Keratinocyte (primary cell): ENCODE measurements at regions not wholly inside any gene's neighbourhood (a gene's known extent, or its start where the extent isn't known, plus 50 kb on each side); places are given as distances from the start of the nearest gene placed in this dataset.

Source experiments
- DNase-seq: peaks from one replicate; pipeline ENCODE4 v3.0.0-alpha.2; 2011; ENCODE audit warnings: low read depth, missing footprints, low spot score
- FAIRE-seq: peaks from 2 replicates; lab custom pipeline; 2011; peaks lifted over from hg19 to GRCh38; lab: Jason Lieb, UNC
- H2AFZ ChIP-seq: 2 replicates; pipeline ENCODE4 v1.6.0; 2012; ENCODE audit warnings: low read length, control low read depth, inconsistent platforms; ENCODE audit not compliant: control insufficient read depth
- H3K27ac ChIP-seq: 2 replicates; pipeline ENCODE4 v1.5.1; 2011; ENCODE audit warnings: low read length; ENCODE audit not compliant: control insufficient read depth, insufficient read depth
- H3K27me3 ChIP-seq: 3 replicates; pipeline ENCODE4 v1.6.0; 2011; ENCODE audit warnings: low read length; ENCODE audit not compliant: control insufficient read depth, insufficient read depth; ENCODE audit errors: extremely low read depth
- H3K36me3 ChIP-seq, 2 experiments: 2 replicates in 1 of 2; 3 replicates in 1 of 2; pipeline ENCODE4 v1.5.1; 2011; ENCODE audit warnings: low read length in 2 of 2, mild to moderate bottlenecking in 1 of 2; ENCODE audit not compliant: control insufficient read depth in 2 of 2, insufficient read depth in 2 of 2; ENCODE audit errors: extremely low read depth in 1 of 2
- H3K4me1 ChIP-seq: 3 replicates; pipeline ENCODE4 v1.5.1; 2011; ENCODE audit warnings: low read length; ENCODE audit not compliant: control insufficient read depth, insufficient read depth; ENCODE audit errors: extremely low read depth
- H3K4me2 ChIP-seq: 3 replicates; pipeline ENCODE4 v1.6.0; 2011; ENCODE audit warnings: low read depth, low read length; ENCODE audit not compliant: control insufficient read depth, insufficient read depth; ENCODE audit errors: extremely low read depth
- H3K4me3 ChIP-seq, 3 experiments: fragments of 200-600 bp in 1 of 3; sonication (generic) in 1 of 3; 2 replicates in 2 of 3; 3 replicates in 1 of 3; pipeline ENCODE4 v1.5.1; 2011 to 2016; ENCODE audit warnings: low read length in 3 of 3, mild to moderate bottlenecking in 3 of 3, control low read depth in 2 of 3, inconsistent platforms in 1 of 3, low read depth in 1 of 3, mixed read lengths in 1 of 3, mixed run types in 1 of 3, moderate library complexity in 1 of 3; ENCODE audit not compliant: control insufficient read depth in 2 of 3, insufficient read depth in 2 of 3; ENCODE audit errors: extremely low read depth in 1 of 3
- H3K79me2 ChIP-seq: 2 replicates; pipeline ENCODE4 v1.6.0; 2012; ENCODE audit warnings: low read length; ENCODE audit not compliant: control insufficient read depth, insufficient read depth
- H3K9ac ChIP-seq: 3 replicates; pipeline ENCODE4 v1.6.0; 2011; ENCODE audit warnings: low read length; ENCODE audit not compliant: control insufficient read depth, insufficient read depth; ENCODE audit errors: extremely low read depth
- H3K9me1 ChIP-seq: 3 replicates; pipeline ENCODE4 v1.6.0; 2011; ENCODE audit warnings: low read length; ENCODE audit not compliant: control insufficient read depth, insufficient read depth; ENCODE audit errors: extremely low read depth
- H3K9me3 ChIP-seq: 2 replicates; pipeline ENCODE4 v1.5.1; 2012; ENCODE audit warnings: low read depth, low read length; ENCODE audit not compliant: control insufficient read depth
- H4K20me1 ChIP-seq: 3 replicates; pipeline ENCODE4 v1.6.0; 2011; ENCODE audit warnings: low read length; ENCODE audit not compliant: control insufficient read depth, insufficient read depth; ENCODE audit errors: extremely low read depth
- EZH2 ChIP-seq: IDR thresholded peaks from one replicate; pipeline ENCODE4 v1.6.1; 2012; ENCODE audit warnings: inconsistent platforms, mild to moderate bottlenecking, low read length, moderate library complexity
- dilution Hi-C: fragments of 300-500 bp; cut with MboI; formaldehyde crosslinking; loops from one replicate; pipeline ENCODE4 v1.7.0; 2020; ENCODE audit warnings: low sequenced_read_pairs; ENCODE audit not compliant: extremely low pct_ligation_motif_present
- TF ChIP-seq, protein P1 (sequence below), 3 experiments: IDR thresholded peaks in 1 of 3; conservative IDR thresholded peaks in 1 of 3; optimal IDR thresholded peaks in 1 of 3; 2 replicates in 2 of 3; 3 replicates in 1 of 3; pipeline versions ENCODE3 to v1.5.1; 2011; ENCODE audit warnings: low read length in 3 of 3, mild to moderate bottlenecking in 3 of 3, moderate library complexity in 2 of 3, control low read depth in 1 of 3, inconsistent platforms in 1 of 3; ENCODE audit not compliant: insufficient read depth in 2 of 3; ENCODE audit errors: extremely low read depth in 1 of 3

- Histone ChIP-seq H3K4me3 (no peak overlapping the region), H3K9me1 (no peaks in the 10 kb centered on the region), H3K4me1 (peaks cover 12% of the 10 kb centered on the region), H3K79me2 (no peaks in the 10 kb centered on the region), H3K27ac (no peak overlapping the region), H3K36me3 (no peaks in the 10 kb centered on the region), H2AFZ (no peak overlapping the region), H3K27me3 (no peaks in the 10 kb centered on the region), H3K4me2 (no peak overlapping the region), H3K9me3 (no peaks in the 10 kb centered on the region), H4K20me1 (no peaks in the 10 kb centered on the region), H3K9ac (no peak overlapping the region)
- TF ChIP-seq, protein P1, sequence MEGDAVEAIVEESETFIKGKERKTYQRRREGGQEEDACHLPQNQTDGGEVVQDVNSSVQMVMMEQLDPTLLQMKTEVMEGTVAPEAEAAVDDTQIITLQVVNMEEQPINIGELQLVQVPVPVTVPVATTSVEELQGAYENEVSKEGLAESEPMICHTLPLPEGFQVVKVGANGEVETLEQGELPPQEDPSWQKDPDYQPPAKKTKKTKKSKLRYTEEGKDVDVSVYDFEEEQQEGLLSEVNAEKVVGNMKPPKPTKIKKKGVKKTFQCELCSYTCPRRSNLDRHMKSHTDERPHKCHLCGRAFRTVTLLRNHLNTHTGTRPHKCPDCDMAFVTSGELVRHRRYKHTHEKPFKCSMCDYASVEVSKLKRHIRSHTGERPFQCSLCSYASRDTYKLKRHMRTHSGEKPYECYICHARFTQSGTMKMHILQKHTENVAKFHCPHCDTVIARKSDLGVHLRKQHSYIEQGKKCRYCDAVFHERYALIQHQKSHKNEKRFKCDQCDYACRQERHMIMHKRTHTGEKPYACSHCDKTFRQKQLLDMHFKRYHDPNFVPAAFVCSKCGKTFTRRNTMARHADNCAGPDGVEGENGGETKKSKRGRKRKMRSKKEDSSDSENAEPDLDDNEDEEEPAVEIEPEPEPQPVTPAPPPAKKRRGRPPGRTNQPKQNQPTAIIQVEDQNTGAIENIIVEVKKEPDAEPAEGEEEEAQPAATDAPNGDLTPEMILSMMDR (optimal IDR thresholded peaks at IDR 0.05 in 1 of 3, IDR thresholded peaks at IDR 0.05 in 1 of 3, conservative IDR thresholded peaks at IDR 0.05 in 1 of 3; ENCODE audit: extremely low read depth in 1 of 3, insufficient read depth in 2 of 3, low read length in 3 of 3): no peak
- TF ChIP-seq EZH2: no peak
- dilution Hi-C loops: no loop called here
- DNase-seq (no peak), FAIRE-seq (no peak)
Observed at GRCh38 chr2:61774351-61774750, 79.5 kb downstream of the FAM161A start.

GRCh38 chr2:61771904-61772845 is 81.7 kb downstream of the FAM161A start:
- TF ChIP-seq EZH2: no peak
- TF ChIP-seq, protein P1 (optimal IDR thresholded peaks at IDR 0.05 in 1 of 3, IDR thresholded peaks at IDR 0.05 in 1 of 3, conservative IDR thresholded peaks at IDR 0.05 in 1 of 3; ENCODE audit: extremely low read depth in 1 of 3, insufficient read depth in 2 of 3, low read length in 3 of 3): no peak
- no peak for DNase-seq
- Histone ChIP-seq H2AFZ (peak overlapping the region; percentile 47), H3K4me1 (peaks cover 12% of the 10 kb centered on the region), H3K4me3 (no peak overlapping the region), H4K20me1 (no peaks in the 10 kb centered on the region), H3K79me2 (no peaks in the 10 kb centered on the region), H3K4me2 (no peak overlapping the region), H3K9ac (no peak overlapping the region), H3K9me1 (no peaks in the 10 kb centered on the region), H3K27me3 (no peaks in the 10 kb centered on the region), H3K36me3 (no peaks in the 10 kb centered on the region), H3K27ac (no peak overlapping the region), H3K9me3 (no peaks in the 10 kb centered on the region)
- no peak for FAIRE-seq
- dilution Hi-C loops: no loop called here
